ENCODE measurements at regions not wholly inside any gene's neighbourhood (a gene's known extent, or its start where the extent isn't known, plus 50 kb on each side); places are given as distances from the start of the nearest gene placed in this dataset.

GRCh38 chr12:20184514-20184913 lies 183.8 kb upstream of the PDE3A start:
- H3K4me1 Mint-ChIP-seq: no peaks in the 10 kb centered on the region
- H3K4me3 Mint-ChIP-seq: no peak overlapping the region
- POLR2A ChIA-PET: no interaction called here
- DNase-seq (no peak), ATAC-seq (ENCODE audit: low read depth) (no peak)
- no peaks in the 10 kb centered on the region for H3K36me3 Mint-ChIP-seq
- H3K9me3 Mint-ChIP-seq: no peaks in the 10 kb centered on the region
- H3K27ac Mint-ChIP-seq: no peak overlapping the region
- H3K27me3 Mint-ChIP-seq: no peaks in the 10 kb centered on the region

GRCh38 chr12:20187456-20187855 lies 180.9 kb upstream of the PDE3A start:
- Mint-ChIP-seq H3K27me3 (no peaks in the 10 kb centered on the region), H3K4me3 (no peak overlapping the region), H3K27ac (no peak overlapping the region), H3K4me1 (no peaks in the 10 kb centered on the region), H3K9me3 (no peaks in the 10 kb centered on the region), H3K36me3 (no peaks in the 10 kb centered on the region)
- ATAC-seq (ENCODE audit: low read depth) (no peak), DNase-seq (no peak)
- POLR2A ChIA-PET: no interaction called here

GRCh38 chr12:20188930-20189653 lies 179.2 kb upstream of the PDE3A start:
- no peak for ATAC-seq (ENCODE audit: low read depth)
- H3K9me3 Mint-ChIP-seq: no peaks in the 10 kb centered on the region
- no peaks in the 10 kb centered on the region for H3K36me3 Mint-ChIP-seq
- POLR2A ChIA-PET: no interaction called here
- H3K4me3 Mint-ChIP-seq: no peak overlapping the region
- H3K27ac Mint-ChIP-seq: no peak overlapping the region
- H3K4me1 Mint-ChIP-seq: no peaks in the 10 kb centered on the region
- no peak for DNase-seq
- no peaks in the 10 kb centered on the region for H3K27me3 Mint-ChIP-seq

- Mint-ChIP-seq H3K27me3 (no peaks in the 10 kb centered on the region), H3K27ac (no peak overlapping the region), H3K4me3 (no peak overlapping the region), H3K9me3 (no peaks in the 10 kb centered on the region), H3K4me1 (no peaks in the 10 kb centered on the region), H3K36me3 (no peaks in the 10 kb centered on the region)
- no peak for ATAC-seq (ENCODE audit: low read depth)
- DNase-seq: no peak
- POLR2A ChIA-PET: no interaction called here
Observed at GRCh38 chr12:20189767-20190166, 178.6 kb upstream of the PDE3A start.

- no peaks in the 10 kb centered on the region for H3K36me3 Mint-ChIP-seq
- no peaks in the 10 kb centered on the region for H3K9me3 Mint-ChIP-seq
- no peak overlapping the region for H3K4me3 Mint-ChIP-seq
- H3K27me3 Mint-ChIP-seq: peaks cover 2% of the 10 kb centered on the region
- DNase-seq: no peak
- H3K27ac Mint-ChIP-seq: no peak overlapping the region
- no peaks in the 10 kb centered on the region for H3K4me1 Mint-ChIP-seq
- POLR2A ChIA-PET: no interaction called here
- no peak for ATAC-seq (ENCODE audit: low read depth)
Observed at GRCh38 chr12:20194171-20194570, 174.2 kb upstream of the PDE3A start.

GRCh38 chr12:20196767-20197166 lies 171.6 kb upstream of the PDE3A start:
- DNase-seq: no peak
- no peaks in the 10 kb centered on the region for H3K9me3 Mint-ChIP-seq
- H3K27me3 Mint-ChIP-seq: peaks cover 4% of the 10 kb centered on the region
- POLR2A ChIA-PET: no interaction called here
- H3K4me1 Mint-ChIP-seq: no peaks in the 10 kb centered on the region
- H3K27ac Mint-ChIP-seq: no peak overlapping the region
- no peaks in the 10 kb centered on the region for H3K36me3 Mint-ChIP-seq
- H3K4me3 Mint-ChIP-seq: no peak overlapping the region
- no peak for ATAC-seq (ENCODE audit: low read depth)

- no peaks in the 10 kb centered on the region for H3K4me1 Mint-ChIP-seq
- DNase-seq: no peak
- no peaks in the 10 kb centered on the region for H3K9me3 Mint-ChIP-seq
- no peak for ATAC-seq (ENCODE audit: low read depth)
- H3K27ac Mint-ChIP-seq: no peak overlapping the region
- peaks cover 4% of the 10 kb centered on the region for H3K27me3 Mint-ChIP-seq
- POLR2A ChIA-PET: no interaction called here
- no peak overlapping the region for H3K4me3 Mint-ChIP-seq
- H3K36me3 Mint-ChIP-seq: no peaks in the 10 kb centered on the region
Observed at GRCh38 chr12:20197411-20197810, 170.9 kb upstream of the PDE3A start.

GRCh38 chr12:20199780-20200179 lies 168.6 kb upstream of the PDE3A start:
- Mint-ChIP-seq H3K27me3 (peaks cover 4% of the 10 kb centered on the region), H3K36me3 (no peaks in the 10 kb centered on the region), H3K4me3 (no peak overlapping the region), H3K27ac (no peak overlapping the region), H3K9me3 (no peaks in the 10 kb centered on the region), H3K4me1 (no peaks in the 10 kb centered on the region)
- DNase-seq: no peak
- POLR2A ChIA-PET: no interaction called here
- no peak for ATAC-seq (ENCODE audit: low read depth)

GRCh38 chr12:20201733-20202132 lies 166.6 kb upstream of the PDE3A start:
- Mint-ChIP-seq H3K27ac (no peak overlapping the region), H3K4me3 (no peak overlapping the region), H3K27me3 (peaks cover 4% of the 10 kb centered on the region), H3K9me3 (no peaks in the 10 kb centered on the region), H3K4me1 (no peaks in the 10 kb centered on the region), H3K36me3 (no peaks in the 10 kb centered on the region)
- no peak for DNase-seq
- ATAC-seq (ENCODE audit: low read depth): no peak
- POLR2A ChIA-PET: no interaction called here

GRCh38 chr12:20205854-20206253 lies 162.5 kb upstream of the PDE3A start:
- no peak overlapping the region for H3K27ac Mint-ChIP-seq
- no peaks in the 10 kb centered on the region for H3K4me1 Mint-ChIP-seq
- H3K4me3 Mint-ChIP-seq: no peak overlapping the region
- peaks cover under 1% of the 10 kb centered on the region for H3K27me3 Mint-ChIP-seq
- no peak for DNase-seq
- POLR2A ChIA-PET: no interaction called here
- H3K9me3 Mint-ChIP-seq: no peaks in the 10 kb centered on the region
- ATAC-seq (ENCODE audit: low read depth): no peak
- H3K36me3 Mint-ChIP-seq: no peaks in the 10 kb centered on the region

- no peak overlapping the region for H3K4me3 Mint-ChIP-seq
- POLR2A ChIA-PET: no interaction called here
- DNase-seq (no peak), ATAC-seq (ENCODE audit: low read depth) (no peak)
- H3K36me3 Mint-ChIP-seq: no peaks in the 10 kb centered on the region
- no peaks in the 10 kb centered on the region for H3K4me1 Mint-ChIP-seq
- H3K27me3 Mint-ChIP-seq: no peaks in the 10 kb centered on the region
- no peaks in the 10 kb centered on the region for H3K9me3 Mint-ChIP-seq
- H3K27ac Mint-ChIP-seq: no peak overlapping the region
Observed at GRCh38 chr12:20206410-20206809, 161.9 kb upstream of the PDE3A start.

GRCh38 chr12:20210621-20211215 lies 157.6 kb upstream of the PDE3A start:
- Mint-ChIP-seq H3K36me3 (no peaks in the 10 kb centered on the region), H3K27me3 (no peaks in the 10 kb centered on the region), H3K27ac (no peak overlapping the region), H3K9me3 (no peaks in the 10 kb centered on the region), H3K4me3 (no peak overlapping the region), H3K4me1 (no peaks in the 10 kb centered on the region)
- DNase-seq (no peak), ATAC-seq (ENCODE audit: low read depth) (no peak)
- POLR2A ChIA-PET: no interaction called here

GRCh38 chr12:20211541-20211940 lies 156.8 kb upstream of the PDE3A start:
- H3K4me1 Mint-ChIP-seq: no peaks in the 10 kb centered on the region
- no peak overlapping the region for H3K4me3 Mint-ChIP-seq

GRCh38 chr12:20211981-20212421 lies 156.3 kb upstream of the PDE3A start:
- Mint-ChIP-seq H3K4me3 (no peak overlapping the region), H3K27me3 (no peaks in the 10 kb centered on the region), H3K27ac (no peak overlapping the region), H3K36me3 (no peaks in the 10 kb centered on the region), H3K9me3 (peaks cover 2% of the 10 kb centered on the region), H3K4me1 (no peaks in the 10 kb centered on the region)
- ATAC-seq (ENCODE audit: low read depth): no peak
- no peak for DNase-seq
- POLR2A ChIA-PET: no interaction called here

More at GRCh38 chr12:20211541-20211940, 156.8 kb upstream of the PDE3A start:
- ATAC-seq (ENCODE audit: low read depth): no peak
- H3K27ac Mint-ChIP-seq: no peak overlapping the region
- DNase-seq: no peak
- no peaks in the 10 kb centered on the region for H3K27me3 Mint-ChIP-seq
- H3K36me3 Mint-ChIP-seq: no peaks in the 10 kb centered on the region
- POLR2A ChIA-PET: no interaction called here
- peaks cover 2% of the 10 kb centered on the region for H3K9me3 Mint-ChIP-seq
